ENCODE measurements at regions not wholly inside any gene's neighbourhood (a gene's known extent, or its start where the extent isn't known, plus 50 kb on each side); places are given as distances from the start of the nearest gene placed in this dataset.
"Not testable (repeated sequence)": the region's sequence is repeated elsewhere in the genome, so short reads cannot be mapped to it uniquely, and the experiment has no call there.

- not testable (repeated sequence) for H3K4me3 ChIP-seq; H3K27ac ChIP-seq; DNase-seq (ENCODE audit: low spot score); H3K27me3 ChIP-seq; H3K36me3 ChIP-seq; H3K4me1 ChIP-seq; H3K9me3 ChIP-seq
Measured at GRCh38 chr17:20668868-20669267, 89.3 kb downstream of the CDRT15L2 start.

DNA sequence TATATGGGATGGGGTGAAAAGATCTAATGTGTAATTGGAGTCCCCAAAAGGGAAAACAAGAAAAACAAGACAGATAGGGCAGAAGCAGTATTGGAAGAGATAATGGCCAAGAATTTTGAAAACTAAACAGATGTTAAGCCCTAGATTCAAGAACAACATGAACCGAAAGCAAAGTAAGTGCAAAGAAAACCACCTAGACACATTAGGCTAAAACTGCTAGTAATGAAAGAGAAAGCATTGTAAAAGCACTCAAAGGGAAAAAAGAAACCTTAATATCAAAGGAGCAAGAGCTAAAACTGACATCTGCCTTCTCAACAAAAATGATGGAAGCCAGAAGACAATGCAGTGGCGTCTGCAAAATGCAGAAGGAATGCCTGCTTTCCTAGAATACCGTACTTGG is 91.0 kb downstream of the CDRT15L2 start:
- not testable (repeated sequence) for H3K27me3 ChIP-seq; H3K9me3 ChIP-seq; H3K36me3 ChIP-seq; H3K27ac ChIP-seq; H3K4me3 ChIP-seq; H3K4me1 ChIP-seq; DNase-seq (ENCODE audit: low spot score)

GRCh38 chr17:20674374-20674773 is 94.8 kb downstream of the CDRT15L2 start:
- H3K36me3 ChIP-seq; DNase-seq (ENCODE audit: low spot score); H3K4me3 ChIP-seq; H3K4me1 ChIP-seq; H3K27me3 ChIP-seq; H3K27ac ChIP-seq; H3K9me3 ChIP-seq: not testable (repeated sequence)

DNA sequence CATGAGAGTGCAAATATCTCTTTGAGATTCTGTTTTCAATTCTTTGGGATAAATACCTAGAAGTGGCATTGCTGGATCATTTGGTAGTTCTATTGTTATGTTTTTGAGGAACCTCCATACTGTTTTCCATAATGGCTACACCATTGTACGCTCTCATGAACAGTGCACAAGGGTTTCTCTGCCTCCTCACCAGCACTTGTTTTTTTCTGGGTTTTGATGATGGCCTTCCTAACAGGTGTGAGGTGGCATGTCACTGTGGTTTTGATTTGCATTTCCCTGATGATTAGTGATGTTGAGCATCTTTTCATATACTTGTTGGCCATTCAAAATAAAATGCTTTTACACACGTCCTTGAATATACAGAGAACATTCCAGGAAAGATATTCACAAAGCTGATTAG is 96.2 kb downstream of the CDRT15L2 start:
- H3K27ac ChIP-seq; H3K4me1 ChIP-seq; H3K4me3 ChIP-seq; H3K36me3 ChIP-seq; H3K9me3 ChIP-seq; DNase-seq (ENCODE audit: low spot score); H3K27me3 ChIP-seq: not testable (repeated sequence)

- not testable (repeated sequence) for DNase-seq (ENCODE audit: low spot score); H3K27ac ChIP-seq; H3K9me3 ChIP-seq
Measured at GRCh38 chr17:20676656-20677055, 97.1 kb downstream of the CDRT15L2 start.

DNA sequence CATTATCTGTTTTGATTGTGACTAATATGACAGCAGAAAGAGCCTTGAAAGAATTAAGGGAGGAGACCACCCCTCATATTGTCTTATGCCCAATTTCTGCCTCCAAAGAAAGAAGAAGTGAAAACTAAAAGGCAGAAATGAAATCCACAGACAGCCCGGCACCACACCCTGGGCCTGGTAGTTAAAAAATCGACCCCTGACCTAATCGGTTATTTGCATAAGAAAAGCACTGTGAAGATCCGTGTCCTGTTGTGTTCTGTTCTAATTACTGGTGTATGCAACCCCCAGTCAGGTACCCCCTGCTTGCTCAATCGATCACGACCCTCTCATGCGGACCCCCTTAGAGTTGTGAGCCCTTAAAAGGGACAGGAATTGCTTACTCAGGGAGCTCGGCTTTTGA is 97.9 kb downstream of the CDRT15L2 start:
- H3K4me3 ChIP-seq; H3K36me3 ChIP-seq; H3K27ac ChIP-seq; DNase-seq (ENCODE audit: low spot score); H3K9me3 ChIP-seq; H3K27me3 ChIP-seq; H3K4me1 ChIP-seq: not testable (repeated sequence)

More at GRCh38 chr17:20676656-20677055, 97.1 kb downstream of the CDRT15L2 start:
- not testable (repeated sequence) for H3K36me3 ChIP-seq, H3K4me1 ChIP-seq, H3K27me3 ChIP-seq, H3K4me3 ChIP-seq

DNA sequence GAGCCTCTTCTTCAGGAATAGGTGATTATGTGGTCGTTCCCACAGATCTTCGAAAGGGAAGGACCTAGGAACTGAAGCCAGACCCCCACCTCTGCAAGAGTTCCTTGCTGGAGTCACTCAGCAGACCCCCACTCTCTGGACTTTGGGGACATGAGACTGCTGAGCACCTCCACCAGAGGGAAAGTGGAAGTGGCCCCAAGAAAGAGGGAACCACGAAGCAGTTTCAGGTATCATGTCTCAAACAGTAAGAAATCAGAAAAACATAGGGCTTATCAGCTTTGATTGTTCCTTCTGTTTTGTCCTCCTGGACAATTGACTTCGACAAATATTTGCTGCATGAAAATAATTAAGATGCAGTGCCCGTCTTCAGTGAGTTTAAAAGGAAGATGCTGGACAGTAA is 98.9 kb downstream of the CDRT15L2 start:
- H3K27ac ChIP-seq; H3K4me1 ChIP-seq; H3K27me3 ChIP-seq; H3K9me3 ChIP-seq; DNase-seq (ENCODE audit: low spot score); H3K36me3 ChIP-seq; H3K4me3 ChIP-seq: not testable (repeated sequence)

- not testable (repeated sequence) for H3K27me3 ChIP-seq; H3K4me1 ChIP-seq; H3K27ac ChIP-seq; H3K4me3 ChIP-seq; DNase-seq (ENCODE audit: low spot score); H3K36me3 ChIP-seq; H3K9me3 ChIP-seq
Measured at GRCh38 chr17:20681746-20682722, 102.5 kb downstream of the CDRT15L2 start.

DNA sequence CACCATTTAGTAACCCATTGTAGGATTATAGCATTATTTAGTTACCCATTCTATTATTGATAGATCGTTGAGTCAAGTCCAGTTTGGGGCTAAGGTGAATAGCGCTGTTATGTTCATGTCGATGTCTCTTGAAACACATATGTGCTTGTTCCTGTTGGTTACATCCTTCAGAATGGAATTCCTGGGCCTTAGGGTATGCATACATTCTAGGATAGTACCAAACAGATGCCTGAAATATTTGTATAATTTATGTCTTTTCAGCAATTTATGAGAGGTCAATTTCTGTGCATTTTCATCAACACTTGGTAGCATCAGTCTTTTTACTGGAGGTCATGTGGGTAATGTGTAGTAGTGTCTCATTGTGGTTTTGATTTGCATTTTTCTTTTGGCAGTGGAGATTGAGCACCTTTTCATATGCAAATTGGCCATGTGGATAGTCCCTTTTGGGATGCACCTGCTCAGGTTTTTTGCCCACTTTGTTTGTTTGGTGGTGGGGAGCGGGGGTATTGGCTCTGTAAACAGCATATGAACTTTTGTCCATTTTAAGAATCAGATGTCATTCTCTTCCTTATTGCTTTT is 104.2 kb downstream of the CDRT15L2 start:
- H3K36me3 ChIP-seq; H3K27ac ChIP-seq; H3K9me3 ChIP-seq; DNase-seq (ENCODE audit: low spot score); H3K4me1 ChIP-seq; H3K27me3 ChIP-seq; H3K4me3 ChIP-seq: not testable (repeated sequence)

GRCh38 chr17:20684975-20685374 is 105.5 kb downstream of the CDRT15L2 start:
- H3K36me3 ChIP-seq; H3K4me3 ChIP-seq; DNase-seq (ENCODE audit: low spot score): not testable (repeated sequence)

GRCh38 chr17:20687584-20687983 is 108.1 kb downstream of the CDRT15L2 start:
- not testable (repeated sequence) for H3K4me1 ChIP-seq; H3K27ac ChIP-seq; H3K4me3 ChIP-seq; H3K36me3 ChIP-seq; DNase-seq (ENCODE audit: low spot score); H3K27me3 ChIP-seq; H3K9me3 ChIP-seq

More at GRCh38 chr17:20684975-20685374, 105.5 kb downstream of the CDRT15L2 start:
- not testable (repeated sequence) for H3K27me3 ChIP-seq, H3K4me1 ChIP-seq, H3K27ac ChIP-seq, H3K9me3 ChIP-seq

DNA sequence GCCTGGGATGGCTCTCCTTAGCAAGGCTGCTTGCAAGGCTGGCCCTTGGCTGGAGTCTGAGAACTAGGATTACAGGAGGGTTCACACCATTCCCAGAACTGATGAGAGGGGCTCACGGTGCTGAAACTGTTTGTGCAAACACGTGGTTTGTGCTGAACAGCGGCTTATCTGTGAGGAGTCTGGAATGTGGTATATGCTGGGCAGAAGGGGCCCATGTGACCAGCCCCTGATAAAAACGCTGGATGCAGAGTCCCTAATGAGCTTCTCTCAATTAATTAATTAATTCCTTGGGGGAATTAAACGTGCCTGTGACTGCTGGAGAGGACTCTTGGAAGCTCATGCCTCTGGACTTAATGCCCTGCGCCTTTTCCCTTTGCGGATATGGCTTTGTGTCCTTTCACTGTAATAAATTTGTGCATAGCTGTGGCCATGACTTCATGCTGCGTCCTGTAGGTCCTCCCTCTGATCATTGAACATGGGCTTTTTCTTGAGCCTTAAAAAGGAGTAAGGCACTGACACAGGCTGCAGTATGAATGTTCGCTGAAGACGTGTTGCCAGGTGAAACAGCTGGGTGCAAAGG is 109.7 kb downstream of the CDRT15L2 start:
- DNase-seq (ENCODE audit: low spot score); H3K9me3 ChIP-seq; H3K4me1 ChIP-seq; H3K36me3 ChIP-seq; H3K27me3 ChIP-seq; H3K27ac ChIP-seq; H3K4me3 ChIP-seq: not testable (repeated sequence)

GRCh38 chr17:20692706-20693105 is 113.2 kb downstream of the CDRT15L2 start:
- H3K4me1 ChIP-seq; H3K4me3 ChIP-seq; H3K27me3 ChIP-seq; H3K36me3 ChIP-seq; DNase-seq (ENCODE audit: low spot score); H3K9me3 ChIP-seq; H3K27ac ChIP-seq: not testable (repeated sequence)

DNA sequence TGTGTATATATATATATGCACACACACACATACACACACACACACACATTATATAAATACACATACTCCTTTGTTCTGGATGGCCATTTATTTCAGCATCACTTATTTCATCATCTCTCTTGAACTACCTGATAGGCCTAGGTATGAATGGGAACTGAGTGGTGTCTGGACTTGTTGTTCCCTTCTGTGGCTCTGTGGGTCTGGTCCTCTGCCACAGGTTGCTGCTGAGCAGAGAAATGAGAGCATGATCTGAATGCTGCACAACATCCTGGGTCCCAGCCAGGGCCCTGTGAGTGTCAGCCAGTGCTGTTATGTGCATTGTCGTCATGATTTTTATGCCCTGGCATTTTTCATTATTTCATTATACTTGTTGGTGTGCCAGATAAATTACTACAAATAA is 116.3 kb downstream of the CDRT15L2 start:
- not testable (repeated sequence) for H3K36me3 ChIP-seq; H3K9me3 ChIP-seq; H3K27me3 ChIP-seq; H3K4me3 ChIP-seq; DNase-seq (ENCODE audit: low spot score); H3K4me1 ChIP-seq; H3K27ac ChIP-seq

Measured in right atrium auricular region (tissue), 2 donors.